RWPE2 (cell line): ENCODE measurements at regions not wholly inside any gene's neighbourhood (a gene's known extent, or its start where the extent isn't known, plus 50 kb on each side); places are given as distances from the start of the nearest gene placed in this dataset.

Source experiments
- ATAC-seq: fragments of 200-7000 bp; cut with Tn5 transposase; 3 replicates; pipeline ENCODE4 v1.9.1; 2021; ENCODE audit warnings: low read depth
- DNase-seq: peaks from one replicate; pipeline ENCODE4 v3.0.0-alpha.2; 2020; ENCODE audit warnings: low spot score
- H3K27ac ChIP-seq: fragments of 450-650 bp; 2 replicates; pipeline ENCODE4 v1.5.1; 2017; ENCODE audit warnings: mild to moderate bottlenecking; ENCODE audit not compliant: poor library complexity, severe bottlenecking
- H3K27me3 ChIP-seq: fragments of 250-450 bp; sonication (Bioruptor Pico); 2 replicates; pipeline ENCODE4 v1.5.1; 2021; ENCODE audit warnings: mild to moderate bottlenecking, moderate library complexity; ENCODE audit not compliant: insufficient read depth, poor library complexity, severe bottlenecking
- H3K36me3 ChIP-seq: fragments of 250-450 bp; sonication (Bioruptor Pico); 2 replicates; pipeline ENCODE4 v1.5.1; 2020; ENCODE audit warnings: low read depth, mild to moderate bottlenecking, moderate library complexity
- H3K4me1 ChIP-seq: fragments of 250-450 bp; sonication (Bioruptor Pico); 2 replicates; pipeline ENCODE4 v1.5.1; 2021; ENCODE audit warnings: mild to moderate bottlenecking, moderate library complexity; ENCODE audit not compliant: insufficient read depth, poor library complexity, severe bottlenecking
- H3K4me3 ChIP-seq: fragments of 250-450 bp; sonication (Bioruptor Pico); 2 replicates; pipeline ENCODE4 v1.5.1; 2021; ENCODE audit warnings: mild to moderate bottlenecking, moderate library complexity; ENCODE audit not compliant: severe bottlenecking
- H3K9me3 ChIP-seq: fragments of 250-450 bp; sonication (Bioruptor Pico); 2 replicates; pipeline ENCODE4 v1.5.1; 2021; ENCODE audit warnings: mild to moderate bottlenecking, moderate library complexity; ENCODE audit not compliant: severe bottlenecking
- TF ChIP-seq, protein P1 (sequence below): fragments of 450-650 bp; IDR thresholded peaks from one replicate; pipeline ENCODE4 v1.5.1; 2017; ENCODE audit warnings: mild to moderate bottlenecking, moderate library complexity; ENCODE audit not compliant: poor library complexity, severe bottlenecking

DNA sequence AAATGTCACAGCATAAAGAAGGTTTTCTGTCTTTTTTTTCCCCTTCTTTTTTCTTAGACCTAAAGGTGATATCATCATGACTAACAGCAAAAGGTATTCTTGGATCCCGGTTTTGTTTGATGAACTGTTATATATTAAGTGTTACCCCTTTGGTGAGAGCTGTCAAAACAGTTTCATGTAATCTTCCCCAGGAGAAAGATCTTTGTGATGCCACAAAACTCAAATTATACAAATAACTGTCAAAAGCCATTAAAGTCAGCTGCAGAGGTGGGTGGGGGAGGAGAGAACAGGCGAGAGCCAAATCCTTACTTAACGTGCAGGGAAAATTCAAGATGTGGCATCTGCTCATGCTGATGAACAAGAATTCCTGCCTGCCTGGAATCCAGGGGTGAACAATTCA lies 258.2 kb downstream of the BMP7 start:
- ATAC-seq (peak; percentile 73), DNase-seq (no peak)
- H3K27me3 ChIP-seq, result peaks cover 1% of the 10 kb centered on the region
- H3K9me3 ChIP-seq, result no peaks in the 10 kb centered on the region
- peaks cover 18% of the 10 kb centered on the region for H3K4me1 ChIP-seq
- H3K36me3 ChIP-seq, result no peaks in the 10 kb centered on the region
- TF ChIP-seq, protein P1, sequence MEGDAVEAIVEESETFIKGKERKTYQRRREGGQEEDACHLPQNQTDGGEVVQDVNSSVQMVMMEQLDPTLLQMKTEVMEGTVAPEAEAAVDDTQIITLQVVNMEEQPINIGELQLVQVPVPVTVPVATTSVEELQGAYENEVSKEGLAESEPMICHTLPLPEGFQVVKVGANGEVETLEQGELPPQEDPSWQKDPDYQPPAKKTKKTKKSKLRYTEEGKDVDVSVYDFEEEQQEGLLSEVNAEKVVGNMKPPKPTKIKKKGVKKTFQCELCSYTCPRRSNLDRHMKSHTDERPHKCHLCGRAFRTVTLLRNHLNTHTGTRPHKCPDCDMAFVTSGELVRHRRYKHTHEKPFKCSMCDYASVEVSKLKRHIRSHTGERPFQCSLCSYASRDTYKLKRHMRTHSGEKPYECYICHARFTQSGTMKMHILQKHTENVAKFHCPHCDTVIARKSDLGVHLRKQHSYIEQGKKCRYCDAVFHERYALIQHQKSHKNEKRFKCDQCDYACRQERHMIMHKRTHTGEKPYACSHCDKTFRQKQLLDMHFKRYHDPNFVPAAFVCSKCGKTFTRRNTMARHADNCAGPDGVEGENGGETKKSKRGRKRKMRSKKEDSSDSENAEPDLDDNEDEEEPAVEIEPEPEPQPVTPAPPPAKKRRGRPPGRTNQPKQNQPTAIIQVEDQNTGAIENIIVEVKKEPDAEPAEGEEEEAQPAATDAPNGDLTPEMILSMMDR, result no peak
- H3K4me3 ChIP-seq, result no peak overlapping the region
- no peak overlapping the region for H3K27ac ChIP-seq

DNA sequence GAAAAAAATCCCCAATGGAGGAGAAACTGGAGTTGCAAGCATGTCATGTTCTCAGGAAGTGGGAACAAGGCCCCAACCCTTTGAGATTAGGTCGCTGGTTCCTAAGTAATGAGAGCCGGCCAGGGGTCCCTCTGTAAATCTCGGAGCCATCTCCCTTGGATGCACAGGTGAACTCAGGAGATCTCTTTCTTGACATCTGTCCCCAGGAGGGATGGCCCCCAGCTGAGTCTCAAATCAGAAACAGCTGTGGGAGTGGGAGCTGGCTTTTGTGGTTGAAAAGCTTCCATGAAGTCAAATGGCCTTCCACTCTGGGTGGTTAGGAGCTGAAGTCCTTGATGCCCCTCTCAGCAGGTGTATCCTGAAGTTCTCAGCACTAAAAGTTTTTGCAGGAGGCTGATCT lies 257.1 kb downstream of the BMP7 start:
- Histone ChIP-seq H3K4me3 (no peak overlapping the region), H3K36me3 (no peaks in the 10 kb centered on the region), H3K27ac (no peak overlapping the region), H3K27me3 (peaks cover 3% of the 10 kb centered on the region), H3K9me3 (no peaks in the 10 kb centered on the region), H3K4me1 (peaks cover 18% of the 10 kb centered on the region)
- ATAC-seq, result no peak
- TF ChIP-seq, protein P1, result no peak
- DNase-seq, result peak; percentile 60

DNA sequence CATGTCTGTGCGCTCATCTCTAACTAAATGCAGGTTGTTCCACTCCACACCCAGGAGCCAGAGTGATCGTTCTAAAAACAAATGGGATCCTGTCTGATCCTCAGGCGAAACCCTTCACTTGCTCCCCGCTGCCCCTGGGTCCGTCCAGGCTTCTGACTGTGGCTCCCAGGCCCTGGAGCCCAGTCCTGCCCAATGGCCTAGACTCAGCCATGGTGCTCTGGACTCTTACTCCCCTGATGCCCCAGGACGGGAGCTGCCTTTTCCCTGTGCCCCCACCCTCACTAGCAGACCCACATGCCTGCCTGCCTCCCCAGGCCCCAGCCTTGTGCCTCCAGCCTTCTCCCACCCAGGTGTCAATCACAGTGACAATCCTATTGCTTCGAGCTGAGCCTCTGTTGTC lies 256.7 kb downstream of the BMP7 start:
- Histone ChIP-seq H3K27me3 (peaks cover 3% of the 10 kb centered on the region), H3K9me3 (no peaks in the 10 kb centered on the region), H3K36me3 (no peaks in the 10 kb centered on the region), H3K4me3 (no peak overlapping the region), H3K27ac (no peak overlapping the region), H3K4me1 (peaks cover 18% of the 10 kb centered on the region)
- DNase-seq (peak; percentile 73), ATAC-seq (no peak)
- TF ChIP-seq, protein P1, result no peak

DNA sequence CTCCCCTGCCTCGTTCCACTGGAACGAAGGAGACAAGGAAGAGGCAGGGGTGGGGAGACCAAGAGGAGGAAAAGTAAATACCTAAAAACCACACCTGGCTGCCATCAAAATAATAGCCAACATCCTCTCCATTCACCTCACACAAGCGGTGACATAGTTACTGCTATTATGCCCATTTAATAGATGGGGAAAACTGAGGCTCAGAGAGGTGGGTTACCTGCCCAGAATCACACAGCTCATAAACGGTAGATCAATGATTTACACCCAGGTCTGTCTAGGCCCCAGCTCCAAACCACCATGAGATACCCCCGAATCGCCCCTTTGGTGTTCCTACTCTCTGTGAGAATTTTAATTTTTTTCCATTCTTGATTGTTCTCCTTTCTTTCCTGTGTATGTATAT lies 253.8 kb downstream of the BMP7 start:
- H3K36me3 ChIP-seq, result no peaks in the 10 kb centered on the region
- H3K9me3 ChIP-seq, result no peaks in the 10 kb centered on the region
- TF ChIP-seq, protein P1, result no peak
- no peak overlapping the region for H3K4me3 ChIP-seq
- H3K27me3 ChIP-seq, result peaks cover 3% of the 10 kb centered on the region
- ATAC-seq (no peak), DNase-seq (no peak)
- H3K27ac ChIP-seq, result no peak overlapping the region
- H3K4me1 ChIP-seq, result peaks cover 9% of the 10 kb centered on the region

- Histone ChIP-seq H3K27me3 (peaks cover 3% of the 10 kb centered on the region), H3K36me3 (no peaks in the 10 kb centered on the region), H3K9me3 (no peaks in the 10 kb centered on the region), H3K4me1 (peaks cover 3% of the 10 kb centered on the region), H3K4me3 (no peak overlapping the region), H3K27ac (no peak overlapping the region)
- DNase-seq (no peak), ATAC-seq (no peak)
- TF ChIP-seq, protein P1, result no peak
These were observed 253.2 kb downstream of the BMP7 start for GRCh38 chr20:57013217-57013616.
